GM12891 (cell line): ENCODE measurements at regions not wholly inside any gene's neighbourhood (a gene's known extent, or its start where the extent isn't known, plus 50 kb on each side); places are given as distances from the start of the nearest gene placed in this dataset.

ENCODE experiments used
- POLR2A ChIP-seq: IDR thresholded peaks from 2 replicates; pipeline ENCODE4 v1.6.1; 2011; ENCODE audit warnings: low read depth, low read length, control low read depth
- TAF1 ChIP-seq: IDR thresholded peaks from 2 replicates; pipeline ENCODE4 v1.6.1; 2011; ENCODE audit warnings: low read depth, low read length, control low read depth

DNA sequence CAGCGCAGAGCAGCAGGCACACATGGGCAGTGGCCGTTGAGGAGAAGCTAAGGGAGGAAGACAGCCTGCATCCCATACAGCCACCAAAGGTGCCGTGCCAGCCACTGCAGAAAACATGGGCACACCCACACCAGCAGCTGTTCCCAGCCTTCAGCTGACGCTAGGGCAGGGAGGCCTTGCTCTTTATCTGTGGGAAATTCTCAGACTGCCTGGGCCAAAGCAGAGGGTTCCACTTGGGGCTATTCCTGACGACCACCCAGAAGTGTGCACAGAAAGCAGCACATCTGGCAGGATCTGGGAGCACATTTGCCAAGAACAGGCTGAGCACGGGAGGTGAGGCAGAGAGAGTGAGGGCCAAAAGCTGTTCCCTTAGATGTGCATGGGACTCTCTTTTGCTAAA lies 101.3 kb upstream of the SOX11 start:
- no peak for TF ChIP-seq POLR2A
- TF ChIP-seq TAF1, result no peak
